T-helper 22 cell (primary cell): ENCODE measurements at regions not wholly inside any gene's neighbourhood (a gene's known extent, or its start where the extent isn't known, plus 50 kb on each side); places are given as distances from the start of the nearest gene placed in this dataset.
"Not testable (repeated sequence)": the region's sequence is repeated elsewhere in the genome, so short reads cannot be mapped to it uniquely, and the experiment has no call there.

Source experiments
- DNase-seq: peaks from one replicate; pipeline ENCODE4 v3.0.0-alpha.2; 2020; ENCODE audit warnings: low read depth

DNA sequence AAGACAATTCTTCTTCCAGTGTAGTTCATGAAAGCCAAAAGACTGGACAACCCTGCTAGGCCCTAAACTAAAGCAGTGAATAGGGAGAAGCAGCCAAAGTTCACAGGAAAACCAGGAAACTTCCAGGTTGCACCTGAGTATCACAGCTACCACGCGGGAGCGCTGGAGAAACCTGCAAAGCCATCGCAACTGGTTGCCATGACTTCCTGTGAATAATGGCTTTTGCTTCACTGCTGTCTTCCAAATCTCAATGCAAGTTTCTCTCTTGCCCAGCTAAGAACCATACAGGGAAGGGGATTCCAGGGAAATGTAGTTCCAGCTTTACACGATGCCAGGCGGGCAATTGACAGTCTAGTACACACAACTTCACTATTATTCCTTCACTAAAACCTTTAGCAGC, 114.1 kb downstream of the GXYLT1 start:
- DNase-seq, result no peak

DNA sequence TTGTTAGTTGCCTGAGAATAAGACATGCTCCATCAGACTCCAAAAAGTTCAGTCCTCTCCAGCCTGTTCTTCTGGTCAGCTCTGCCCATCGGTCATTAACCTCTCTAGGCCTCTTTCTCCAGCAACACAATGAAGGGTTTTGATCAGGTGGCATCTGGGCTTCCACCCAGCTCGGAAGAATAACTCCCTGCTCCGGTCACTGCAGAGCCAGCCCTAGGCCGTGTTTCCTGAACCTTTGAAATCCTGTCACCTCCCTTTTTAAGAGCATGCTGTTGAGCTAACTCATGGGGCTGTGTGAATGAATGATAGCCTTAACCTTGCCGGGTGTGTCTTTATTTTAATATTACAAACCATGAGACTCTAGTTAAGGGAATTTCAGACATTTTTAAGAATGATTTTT, 117.1 kb downstream of the GXYLT1 start:
- no peak for DNase-seq

DNA sequence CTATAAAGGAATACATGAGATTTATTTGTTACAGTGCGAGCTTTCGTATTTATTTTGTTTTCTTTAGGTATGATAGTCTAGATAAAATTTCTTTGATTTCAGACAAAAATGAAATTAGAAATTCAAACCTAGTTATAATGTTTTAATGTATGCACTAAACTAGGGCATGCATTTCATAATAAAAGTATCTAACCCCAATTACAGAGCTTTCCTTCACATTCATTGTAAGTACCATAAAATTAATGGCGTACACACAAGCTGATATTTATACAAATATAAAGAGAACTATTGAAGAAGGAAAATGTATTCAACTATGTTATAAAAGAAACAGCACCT, 120.2 kb downstream of the GXYLT1 start:
- DNase-seq, result no peak

- peak; percentile 18 for DNase-seq
Observed at GRCh38 chr12:42023733-42024494, 120.8 kb downstream of the GXYLT1 start.

GRCh38 chr12:42021937-42022336, 122.7 kb downstream of the GXYLT1 start:
- DNase-seq, result not testable (repeated sequence)

GRCh38 chr12:42021469-42021868, 123.2 kb downstream of the GXYLT1 start:
- no peak for DNase-seq

DNA sequence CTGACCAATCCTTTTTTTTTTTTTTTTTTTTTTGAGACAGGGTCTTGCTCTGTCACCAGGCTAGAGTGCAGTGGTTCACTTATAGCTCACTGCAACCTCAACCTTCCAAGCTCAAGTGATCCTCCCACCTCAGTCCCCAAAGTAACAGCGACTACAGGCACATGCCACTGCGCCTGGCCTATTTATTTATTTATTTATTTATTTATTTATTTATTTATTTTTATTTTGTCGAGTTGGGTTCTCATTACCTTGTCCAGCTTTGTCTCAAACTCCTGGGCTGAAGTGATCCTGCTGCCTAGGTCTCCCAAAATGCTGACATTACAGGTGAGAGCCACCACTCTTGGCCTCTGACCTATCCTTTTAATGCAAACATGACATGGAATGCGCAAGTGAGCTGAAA, 124.4 kb downstream of the GXYLT1 start:
- no peak for DNase-seq

DNA sequence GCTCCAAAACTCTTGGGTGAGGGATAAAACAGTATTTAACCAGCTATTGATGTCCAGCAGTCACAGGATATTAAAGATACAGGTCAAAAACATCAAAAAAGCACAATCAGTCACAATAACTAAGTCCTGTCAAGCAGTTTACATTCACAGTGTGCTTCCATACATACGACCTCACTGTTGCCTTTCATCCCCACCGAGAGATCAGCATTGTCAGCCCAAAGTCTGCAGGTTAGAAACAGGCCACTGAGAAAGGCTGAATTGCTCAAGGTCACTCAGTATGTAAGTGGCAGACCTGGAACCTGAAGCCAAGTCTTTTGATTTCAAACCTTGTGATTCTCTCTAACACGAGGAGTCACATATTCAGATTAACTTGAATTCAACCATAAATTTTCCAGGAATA, 124.9 kb downstream of the GXYLT1 start:
- no peak for DNase-seq

DNA sequence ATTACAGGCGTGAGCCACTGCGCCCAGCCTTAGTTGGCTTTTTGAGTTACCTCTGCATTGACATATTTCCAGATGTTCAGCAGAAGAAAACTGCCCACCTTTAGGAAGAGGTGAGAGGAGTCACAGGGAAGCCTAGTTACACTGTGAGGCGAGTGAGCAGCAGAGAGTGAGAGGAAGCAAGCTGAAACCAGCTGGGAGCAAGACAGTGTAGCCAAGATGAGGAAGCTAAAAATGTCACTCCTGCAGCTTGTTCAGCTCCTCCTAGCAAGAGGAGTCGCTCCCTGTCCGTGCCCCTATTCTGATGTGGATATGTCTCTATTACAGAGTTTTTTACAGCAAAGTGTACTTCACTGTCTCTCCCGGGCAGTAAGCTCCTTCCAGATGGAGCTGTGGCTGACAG, 127.6 kb downstream of the GXYLT1 start:
- DNase-seq, result no peak

DNA sequence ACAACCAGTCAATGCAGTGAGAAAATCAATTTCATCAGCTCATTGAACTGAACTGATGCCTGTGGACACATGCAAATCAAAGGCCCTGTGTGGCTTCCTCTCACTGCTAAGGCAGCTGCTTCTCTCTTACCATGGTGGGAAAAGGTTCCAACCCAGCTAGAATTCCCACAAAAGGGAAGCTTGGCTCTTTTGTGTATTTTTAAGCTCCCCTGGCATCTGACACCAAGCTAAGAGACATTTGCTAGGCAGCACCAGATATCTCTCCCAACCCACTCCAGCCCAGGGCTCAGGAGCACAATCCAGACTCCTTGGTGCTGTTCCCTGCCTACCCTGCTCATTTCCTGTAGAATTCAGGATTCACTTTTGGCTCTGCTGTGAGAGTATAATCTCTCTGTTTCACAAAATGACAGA, 129.6 kb downstream of the GXYLT1 start:
- DNase-seq, result no peak

GRCh38 chr12:42012501-42012900, 132.2 kb downstream of the GXYLT1 start:
- not testable (repeated sequence) for DNase-seq

DNA sequence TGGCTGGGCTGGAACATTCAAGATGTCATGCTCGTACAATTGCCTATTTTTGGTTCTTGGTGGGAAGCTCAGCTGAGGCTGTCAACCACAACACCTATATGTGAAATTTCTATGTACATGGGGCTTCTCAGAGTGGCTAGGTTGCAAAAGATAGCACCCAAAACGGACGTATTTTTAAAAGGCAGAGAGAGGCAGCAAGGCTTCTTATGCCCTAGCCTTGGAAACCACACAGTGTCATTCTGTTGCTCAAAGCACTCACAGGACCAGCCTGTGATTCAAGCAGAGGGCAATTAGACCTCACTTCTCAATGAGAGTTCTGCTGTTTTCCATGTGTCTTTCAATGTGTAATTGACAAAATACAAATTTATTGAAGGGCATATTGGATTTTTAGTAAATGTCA, 134.0 kb downstream of the GXYLT1 start:
- DNase-seq, result no peak

- no peak for DNase-seq
Observed at GRCh38 chr12:42010257-42010656, 134.4 kb downstream of the GXYLT1 start.

GRCh38 chr12:42008996-42009395, 135.7 kb downstream of the GXYLT1 start:
- DNase-seq, result no peak

GRCh38 chr12:42003031-42003430, 141.6 kb downstream of the GXYLT1 start:
- no peak for DNase-seq

DNA sequence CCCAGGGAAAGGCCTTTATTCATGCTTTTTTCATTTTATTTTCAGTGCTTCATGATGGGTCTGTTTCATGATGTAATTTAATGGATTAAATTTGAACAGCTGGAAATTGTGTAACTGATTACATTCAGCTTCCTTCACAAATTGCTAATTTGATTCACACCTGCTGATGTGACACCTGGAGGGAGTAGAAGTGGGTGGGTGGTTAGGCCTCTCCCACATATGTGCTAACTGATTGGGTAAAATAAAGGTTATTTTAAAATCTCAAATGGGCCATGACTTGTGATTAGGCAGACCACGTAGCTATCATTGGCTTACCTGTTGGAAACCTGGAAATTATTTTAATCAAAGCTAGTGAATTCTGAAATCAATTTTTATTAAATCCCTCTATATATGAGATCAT, 142.1 kb downstream of the GXYLT1 start:
- DNase-seq, result no peak

GRCh38 chr12:41998436-41998835, 146.2 kb downstream of the GXYLT1 start:
- no peak for DNase-seq

GRCh38 chr12:41993283-41993682, 151.4 kb downstream of the GXYLT1 start:
- DNase-seq, result no peak

DNA sequence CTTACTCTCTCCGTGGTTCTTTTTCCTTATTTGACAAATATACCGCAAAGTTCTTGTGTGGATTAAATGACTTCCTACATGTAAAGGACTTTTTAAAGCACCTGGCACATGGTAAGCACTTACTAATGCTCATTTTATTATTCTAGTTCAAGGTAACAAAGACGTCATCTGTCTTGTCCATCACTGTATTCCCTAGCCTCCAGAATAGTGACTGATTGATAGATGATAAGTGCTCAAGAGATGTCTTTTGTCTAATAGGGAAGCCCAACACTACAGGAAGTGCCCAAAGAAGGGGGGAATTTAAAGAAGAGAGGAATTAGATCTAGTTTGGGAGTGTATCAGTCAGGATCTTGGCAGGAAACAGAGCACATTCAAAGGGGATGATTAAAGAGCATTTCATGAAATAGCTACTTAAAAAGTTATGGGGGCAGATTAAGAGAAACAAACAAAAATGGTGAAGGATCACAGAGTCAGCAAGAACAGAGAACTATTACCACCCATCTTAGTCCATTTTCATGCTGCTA, 151.9 kb downstream of the GXYLT1 start:
- no peak for DNase-seq

DNA sequence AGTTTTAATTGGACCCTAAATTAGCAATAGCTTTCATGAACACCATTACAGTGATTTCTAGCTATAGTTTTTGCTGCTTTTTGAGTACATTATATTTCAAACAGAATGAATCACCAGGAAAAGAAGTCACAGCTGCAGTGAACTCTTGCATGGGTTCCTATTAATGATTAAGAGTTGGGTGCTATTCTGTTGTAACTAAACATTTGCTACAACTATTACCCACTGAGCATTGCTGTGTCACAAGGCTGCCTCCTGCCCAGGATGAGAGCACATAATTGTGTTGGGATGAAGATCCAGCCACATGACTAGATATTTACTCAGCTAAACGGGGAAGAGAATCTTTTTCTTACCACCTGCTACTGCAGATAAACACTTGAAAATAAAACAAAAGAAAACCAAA, 152.7 kb downstream of the GXYLT1 start:
- no peak for DNase-seq

GRCh38 chr12:41988715-41989114, 156.0 kb downstream of the GXYLT1 start:
- no peak for DNase-seq

DNA sequence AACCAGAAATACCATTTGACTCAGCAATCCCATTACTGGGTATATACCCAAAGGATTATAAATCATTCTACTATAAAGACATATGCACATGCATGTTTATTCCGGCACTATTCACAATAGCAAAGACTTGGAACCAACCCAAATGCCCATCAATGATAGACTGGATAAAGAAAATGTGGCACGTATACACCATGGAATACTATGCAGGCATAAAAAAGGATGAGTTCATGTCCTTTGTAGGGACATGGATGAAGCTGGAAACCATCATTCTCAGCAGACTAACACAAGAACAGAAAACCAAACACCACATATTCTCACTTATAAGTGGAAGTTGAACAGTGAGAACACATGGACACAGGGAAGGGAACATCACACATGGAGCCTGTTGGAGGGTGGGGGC, 158.2 kb downstream of the GXYLT1 start:
- not testable (repeated sequence) for DNase-seq

DNA sequence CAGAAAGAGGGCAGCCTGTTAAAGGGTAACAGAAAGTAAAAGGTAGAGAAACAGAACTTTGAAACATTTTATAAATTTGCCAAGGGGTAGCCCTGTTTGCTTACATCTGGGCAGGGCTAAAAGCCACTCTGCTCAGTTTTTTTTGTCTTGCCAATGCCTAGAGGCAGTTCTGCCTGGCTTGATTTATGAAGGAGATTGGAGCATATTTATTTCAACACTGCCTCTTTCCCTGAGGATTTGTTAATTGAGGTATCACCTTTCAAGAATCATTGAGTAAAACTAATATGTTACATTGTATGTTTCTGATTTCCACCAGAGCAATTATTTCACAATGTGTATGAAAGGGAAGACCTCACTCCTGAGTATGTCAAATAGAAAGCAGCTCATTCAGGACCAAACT, 160.8 kb downstream of the GXYLT1 start:
- DNase-seq, result no peak

- DNase-seq, result no peak
Observed at GRCh38 chr12:41983394-41983793, 161.3 kb downstream of the GXYLT1 start.
